ENCODE measurements at regions not wholly inside any gene's neighbourhood (a gene's known extent, or its start where the extent isn't known, plus 50 kb on each side); places are given as distances from the start of the nearest gene placed in this dataset.
A peak's percentile ranks its signal among the peaks of the same experiment; 100 is the strongest.

GRCh38 chr2:204260162-204260877 is 285.0 kb upstream of the PARD3B start:
- TF ChIP-seq, protein P1, sequence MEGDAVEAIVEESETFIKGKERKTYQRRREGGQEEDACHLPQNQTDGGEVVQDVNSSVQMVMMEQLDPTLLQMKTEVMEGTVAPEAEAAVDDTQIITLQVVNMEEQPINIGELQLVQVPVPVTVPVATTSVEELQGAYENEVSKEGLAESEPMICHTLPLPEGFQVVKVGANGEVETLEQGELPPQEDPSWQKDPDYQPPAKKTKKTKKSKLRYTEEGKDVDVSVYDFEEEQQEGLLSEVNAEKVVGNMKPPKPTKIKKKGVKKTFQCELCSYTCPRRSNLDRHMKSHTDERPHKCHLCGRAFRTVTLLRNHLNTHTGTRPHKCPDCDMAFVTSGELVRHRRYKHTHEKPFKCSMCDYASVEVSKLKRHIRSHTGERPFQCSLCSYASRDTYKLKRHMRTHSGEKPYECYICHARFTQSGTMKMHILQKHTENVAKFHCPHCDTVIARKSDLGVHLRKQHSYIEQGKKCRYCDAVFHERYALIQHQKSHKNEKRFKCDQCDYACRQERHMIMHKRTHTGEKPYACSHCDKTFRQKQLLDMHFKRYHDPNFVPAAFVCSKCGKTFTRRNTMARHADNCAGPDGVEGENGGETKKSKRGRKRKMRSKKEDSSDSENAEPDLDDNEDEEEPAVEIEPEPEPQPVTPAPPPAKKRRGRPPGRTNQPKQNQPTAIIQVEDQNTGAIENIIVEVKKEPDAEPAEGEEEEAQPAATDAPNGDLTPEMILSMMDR (IDR thresholded peaks at IDR 0.05) = peak; percentile 78 to 82 (median 80)
- TF ChIP-seq EP300 (IDR thresholded peaks at IDR 0.05) = no peak
- no peak for TF ChIP-seq POLR2AphosphoS5 (IDR thresholded peaks at IDR 0.05)

Measured in esophagus muscularis mucosa (tissue), 4 donors.